ENCODE measurements at regions not wholly inside any gene's neighbourhood (a gene's known extent, or its start where the extent isn't known, plus 50 kb on each side); places are given as distances from the start of the nearest gene placed in this dataset.

DNA sequence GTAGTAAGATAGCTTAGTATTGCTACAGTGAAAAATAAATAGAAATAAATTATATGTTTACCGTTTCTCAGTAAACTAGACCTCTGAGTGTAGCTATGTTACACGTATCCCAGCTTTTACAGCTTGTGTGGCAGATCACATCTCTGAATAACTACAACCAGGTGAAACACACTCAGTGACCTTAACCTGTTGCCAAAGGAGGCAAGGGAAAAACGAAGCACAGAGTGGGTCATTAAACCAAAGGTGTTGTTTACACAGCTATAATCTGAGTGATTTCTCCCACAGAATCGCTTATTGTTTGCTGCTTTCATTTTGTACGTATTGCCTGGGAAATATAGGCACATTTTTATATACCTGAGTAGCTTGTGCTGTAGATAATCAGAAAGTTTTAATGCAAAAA lies 688.2 kb upstream of the KIF2B start:
- Mint-ChIP-seq H3K36me3 (no peaks in the 10 kb centered on the region), H3K27me3 (ENCODE audit: low read depth) (no peaks in the 10 kb centered on the region), H3K4me1 (peaks cover 37% of the 10 kb centered on the region), H3K27ac (no peak overlapping the region), H3K4me3 (no peak overlapping the region), H3K9me3 (peaks cover 5% of the 10 kb centered on the region)
- DNase-seq (ENCODE audit: low spot score in 2 of 2, unreplicated experiment in 2 of 2) = no peak
- TF ChIP-seq, protein P1, sequence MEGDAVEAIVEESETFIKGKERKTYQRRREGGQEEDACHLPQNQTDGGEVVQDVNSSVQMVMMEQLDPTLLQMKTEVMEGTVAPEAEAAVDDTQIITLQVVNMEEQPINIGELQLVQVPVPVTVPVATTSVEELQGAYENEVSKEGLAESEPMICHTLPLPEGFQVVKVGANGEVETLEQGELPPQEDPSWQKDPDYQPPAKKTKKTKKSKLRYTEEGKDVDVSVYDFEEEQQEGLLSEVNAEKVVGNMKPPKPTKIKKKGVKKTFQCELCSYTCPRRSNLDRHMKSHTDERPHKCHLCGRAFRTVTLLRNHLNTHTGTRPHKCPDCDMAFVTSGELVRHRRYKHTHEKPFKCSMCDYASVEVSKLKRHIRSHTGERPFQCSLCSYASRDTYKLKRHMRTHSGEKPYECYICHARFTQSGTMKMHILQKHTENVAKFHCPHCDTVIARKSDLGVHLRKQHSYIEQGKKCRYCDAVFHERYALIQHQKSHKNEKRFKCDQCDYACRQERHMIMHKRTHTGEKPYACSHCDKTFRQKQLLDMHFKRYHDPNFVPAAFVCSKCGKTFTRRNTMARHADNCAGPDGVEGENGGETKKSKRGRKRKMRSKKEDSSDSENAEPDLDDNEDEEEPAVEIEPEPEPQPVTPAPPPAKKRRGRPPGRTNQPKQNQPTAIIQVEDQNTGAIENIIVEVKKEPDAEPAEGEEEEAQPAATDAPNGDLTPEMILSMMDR (IDR thresholded peaks at IDR 0.05; ENCODE audit: unreplicated experiment) = no peak

DNA sequence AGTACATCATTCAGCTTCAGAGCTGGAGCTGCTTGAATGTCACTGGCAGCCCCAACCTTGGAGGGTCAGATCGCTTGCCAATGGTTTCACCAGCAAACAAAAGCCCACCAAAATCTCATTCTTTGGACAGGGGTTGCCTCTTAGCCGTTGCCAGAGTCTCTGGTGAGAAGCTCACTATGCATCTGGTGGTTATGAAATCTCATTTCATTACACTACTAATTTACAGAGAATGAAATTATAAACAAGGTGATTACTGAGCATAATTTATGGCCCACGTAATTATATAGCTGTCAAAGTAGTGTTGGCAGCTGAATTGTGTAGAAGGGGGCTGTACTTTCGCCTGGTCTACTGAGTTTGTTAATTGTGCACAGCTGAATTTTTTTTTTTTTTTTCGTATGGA lies 688.9 kb upstream of the KIF2B start:
- Mint-ChIP-seq H3K4me3 (no peak overlapping the region), H3K9me3 (peaks cover 5% of the 10 kb centered on the region), H3K27me3 (ENCODE audit: low read depth) (no peaks in the 10 kb centered on the region), H3K4me1 (peaks cover 37% of the 10 kb centered on the region), H3K36me3 (no peaks in the 10 kb centered on the region), H3K27ac (no peak overlapping the region)
- TF ChIP-seq, protein P1 (IDR thresholded peaks at IDR 0.05; ENCODE audit: unreplicated experiment) = no peak
- DNase-seq (ENCODE audit: low spot score in 2 of 2, unreplicated experiment in 2 of 2) = no peak

DNA sequence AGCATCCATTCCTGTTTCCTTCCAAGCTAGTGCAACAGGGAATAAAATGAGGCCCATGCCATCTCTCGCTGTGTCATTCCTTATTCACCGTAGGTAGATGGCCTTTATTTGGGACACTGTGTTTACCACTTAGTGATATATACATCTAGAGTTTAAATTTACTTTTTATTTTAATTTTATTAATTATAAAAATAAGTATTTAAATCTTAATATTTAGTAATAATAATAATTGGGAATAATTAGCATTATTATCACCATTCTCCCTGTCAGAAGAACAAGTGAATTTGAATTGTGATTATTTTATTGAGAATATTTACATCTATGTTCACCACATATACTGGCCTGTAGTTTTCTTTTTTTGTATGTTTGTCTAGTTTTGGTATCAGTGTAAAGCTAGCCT lies 692.9 kb upstream of the KIF2B start:
- no peak for DNase-seq (ENCODE audit: low spot score in 2 of 2, unreplicated experiment in 2 of 2)
- Mint-ChIP-seq H3K9me3 (peaks cover 5% of the 10 kb centered on the region), H3K4me1 (peaks cover 11% of the 10 kb centered on the region), H3K4me3 (no peak overlapping the region), H3K27ac (no peak overlapping the region), H3K27me3 (ENCODE audit: low read depth) (no peaks in the 10 kb centered on the region), H3K36me3 (no peaks in the 10 kb centered on the region)
- TF ChIP-seq, protein P1 (IDR thresholded peaks at IDR 0.05; ENCODE audit: unreplicated experiment) = no peak

DNA sequence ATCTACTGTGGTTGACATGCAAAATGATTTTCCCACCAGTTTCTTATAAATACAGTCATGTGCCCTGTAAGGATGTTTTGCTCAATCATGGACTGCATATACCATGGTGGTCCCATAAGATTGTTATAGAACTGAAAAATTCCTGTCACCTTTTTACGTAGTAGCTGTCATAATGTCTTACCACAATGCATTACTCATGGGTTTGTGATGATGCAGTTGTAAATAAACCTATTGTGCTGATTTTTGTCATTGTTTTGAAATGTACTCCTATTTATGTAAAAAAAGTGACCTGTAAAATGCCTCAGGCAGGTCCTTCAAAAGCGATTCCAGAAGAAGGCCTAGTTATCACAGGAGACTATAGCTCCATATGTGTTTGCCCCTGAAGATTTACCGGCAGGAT lies 695.4 kb upstream of the KIF2B start:
- Mint-ChIP-seq H3K27ac (no peak overlapping the region), H3K36me3 (no peaks in the 10 kb centered on the region), H3K9me3 (peaks cover 5% of the 10 kb centered on the region), H3K27me3 (ENCODE audit: low read depth) (no peaks in the 10 kb centered on the region), H3K4me3 (no peak overlapping the region), H3K4me1 (no peaks in the 10 kb centered on the region)
- DNase-seq (ENCODE audit: low spot score in 2 of 2, unreplicated experiment in 2 of 2) = no peak
- TF ChIP-seq, protein P1 (IDR thresholded peaks at IDR 0.05; ENCODE audit: unreplicated experiment) = no peak

DNA sequence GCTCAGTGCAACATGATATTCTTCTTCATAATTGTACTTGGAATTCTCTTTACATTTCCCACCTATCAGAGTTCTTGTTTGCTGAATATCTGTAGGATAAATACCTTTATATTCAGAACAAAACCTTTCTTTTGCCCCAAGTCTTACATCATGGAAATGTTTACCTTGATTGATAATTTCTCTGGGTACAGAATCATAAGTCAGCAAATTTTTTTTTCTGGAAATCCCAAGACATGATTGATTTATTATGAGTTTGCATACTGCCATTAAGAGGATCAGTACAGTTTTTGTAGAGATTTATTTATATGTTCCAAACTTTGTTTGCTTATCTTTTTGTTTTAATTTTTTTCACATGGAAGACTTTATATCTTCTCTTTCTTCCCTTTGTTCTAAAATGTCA lies 699.8 kb upstream of the KIF2B start:
- H3K27me3 Mint-ChIP-seq (ENCODE audit: low read depth) = no peaks in the 10 kb centered on the region
- no peaks in the 10 kb centered on the region for H3K4me1 Mint-ChIP-seq
- TF ChIP-seq, protein P1 (IDR thresholded peaks at IDR 0.05; ENCODE audit: unreplicated experiment) = no peak

DNA sequence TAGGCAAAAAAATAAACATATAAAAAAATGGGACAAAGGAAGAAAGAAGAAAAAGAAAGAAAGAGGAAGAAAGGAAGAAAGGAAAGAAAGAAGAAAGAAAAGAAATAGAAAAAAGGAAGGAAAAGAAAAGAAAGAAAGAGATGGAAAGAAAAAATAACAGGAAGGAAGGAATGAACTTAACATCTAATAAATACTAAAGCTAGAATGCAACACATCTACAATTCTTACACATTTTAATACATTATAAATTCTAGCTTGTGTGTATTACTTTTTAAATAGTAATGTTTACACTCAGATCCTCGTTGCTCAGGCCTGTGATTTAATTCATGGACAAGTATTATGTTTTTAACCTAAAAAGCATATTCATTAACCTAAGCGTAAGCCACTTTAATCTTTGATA lies 703.0 kb upstream of the KIF2B start:
- DNase-seq (ENCODE audit: low spot score in 2 of 2, unreplicated experiment in 2 of 2) = no peak
- Mint-ChIP-seq H3K4me3 (no peak overlapping the region), H3K9me3 (peaks cover 19% of the 10 kb centered on the region), H3K4me1 (no peaks in the 10 kb centered on the region), H3K27me3 (ENCODE audit: low read depth) (no peaks in the 10 kb centered on the region), H3K36me3 (peaks cover 6% of the 10 kb centered on the region), H3K27ac (no peak overlapping the region)
- TF ChIP-seq, protein P1 (IDR thresholded peaks at IDR 0.05; ENCODE audit: unreplicated experiment) = no peak

More for the DNA sequence above, 699.8 kb upstream of the KIF2B start:
- H3K9me3 Mint-ChIP-seq = no peaks in the 10 kb centered on the region
- H3K27ac Mint-ChIP-seq = no peak overlapping the region
- DNase-seq (ENCODE audit: low spot score in 2 of 2, unreplicated experiment in 2 of 2) = no peak
- no peaks in the 10 kb centered on the region for H3K36me3 Mint-ChIP-seq
- H3K4me3 Mint-ChIP-seq = no peak overlapping the region

All from mesothelial cell of epicardium (in vitro differentiated cells).